ENCODE measurements at regions not wholly inside any gene's neighbourhood (a gene's known extent, or its start where the extent isn't known, plus 50 kb on each side); places are given as distances from the start of the nearest gene placed in this dataset.

DNA sequence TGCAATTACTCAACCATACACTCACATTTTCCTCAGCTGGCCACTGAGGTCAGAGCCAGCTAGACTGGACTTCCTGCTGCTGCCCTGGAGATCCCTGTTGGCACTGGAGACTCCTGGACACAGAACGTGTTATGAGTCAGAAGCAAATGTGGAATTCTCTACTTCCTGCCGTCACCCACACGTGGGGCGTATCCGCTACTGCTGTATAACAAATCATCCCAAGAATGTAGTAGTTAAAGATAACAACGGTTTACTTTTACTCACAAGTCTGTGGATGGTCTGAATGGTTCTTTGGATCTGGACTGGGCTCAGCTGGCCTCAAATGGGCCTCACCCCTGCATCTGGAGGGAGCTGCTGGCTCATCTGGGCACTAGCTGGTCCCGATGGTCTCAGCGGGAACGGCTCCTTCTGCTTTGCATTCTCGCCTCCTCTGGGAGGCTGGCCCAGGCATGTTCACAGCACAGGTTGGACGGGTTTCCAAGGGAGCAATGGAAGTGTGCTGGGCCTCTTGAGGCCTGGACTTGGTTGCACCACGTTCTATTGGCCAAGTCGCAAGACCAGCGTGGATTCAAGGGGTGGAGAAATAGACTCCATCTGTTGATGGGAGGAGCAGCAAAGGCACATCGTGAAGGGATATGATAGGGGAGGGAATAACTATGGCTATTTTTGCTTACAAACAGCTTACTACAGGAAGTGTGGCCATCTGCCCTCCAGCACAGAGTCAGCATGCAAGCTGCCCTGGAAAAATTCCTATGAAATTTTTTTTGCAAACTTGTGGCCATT, 118.5 kb downstream of the SNX5 start:
- TF ChIP-seq CTCF (IDR thresholded peaks at IDR 0.05) (no peak), POLR2A (IDR thresholded peaks at IDR 0.05) (no peak)

Measured in testis (tissue), 2 donors.